GM12875 (cell line): ENCODE measurements at regions not wholly inside any gene's neighbourhood (a gene's known extent, or its start where the extent isn't known, plus 50 kb on each side); places are given as distances from the start of the nearest gene placed in this dataset.

ENCODE experiments used
- H3K4me3 ChIP-seq: one replicate; pipeline ENCODE4 v1.5.1; 2011; ENCODE audit warnings: low read depth, low read length, control low read depth
- TF ChIP-seq, protein P1 (sequence below): IDR thresholded peaks from 2 replicates; pipeline ENCODE4 v1.5.1; 2011; ENCODE audit warnings: low read depth, mild to moderate bottlenecking, control low read depth, inconsistent platforms, low read length, moderate library complexity, borderline replicate concordance; ENCODE audit not compliant: insufficient read depth

DNA sequence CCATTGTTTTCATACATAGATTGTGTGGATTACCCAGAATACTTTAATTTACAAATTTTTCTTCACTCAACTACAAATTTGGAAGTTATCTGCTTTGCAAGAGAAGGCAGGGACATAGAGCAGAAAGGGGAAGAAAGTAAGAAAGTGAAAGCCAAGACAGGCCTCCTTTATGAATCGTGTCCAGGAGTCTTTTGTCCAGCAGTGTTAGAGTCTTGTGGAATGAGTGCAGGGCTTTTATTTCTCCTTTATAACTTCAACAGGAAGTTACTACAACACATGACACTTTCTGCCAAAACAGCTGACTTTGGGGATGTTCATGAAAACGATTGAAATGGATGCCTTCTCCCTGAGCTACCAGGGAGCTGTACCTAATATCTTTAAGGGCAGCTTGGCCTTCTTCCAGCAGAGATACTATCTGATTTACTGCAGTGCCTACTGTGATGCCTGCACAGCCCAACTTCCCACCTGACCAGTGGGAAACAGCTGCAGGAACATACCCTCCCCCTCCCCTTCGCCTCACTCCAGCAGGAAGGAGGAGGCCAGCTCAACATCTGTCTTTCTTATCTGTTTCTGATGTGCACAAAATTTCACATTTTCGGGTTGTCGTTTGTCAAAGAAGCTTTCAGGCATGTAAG, 557.7 kb upstream of the SLIT2 start:
- H3K4me3 ChIP-seq = no peak overlapping the region
- TF ChIP-seq, protein P1, sequence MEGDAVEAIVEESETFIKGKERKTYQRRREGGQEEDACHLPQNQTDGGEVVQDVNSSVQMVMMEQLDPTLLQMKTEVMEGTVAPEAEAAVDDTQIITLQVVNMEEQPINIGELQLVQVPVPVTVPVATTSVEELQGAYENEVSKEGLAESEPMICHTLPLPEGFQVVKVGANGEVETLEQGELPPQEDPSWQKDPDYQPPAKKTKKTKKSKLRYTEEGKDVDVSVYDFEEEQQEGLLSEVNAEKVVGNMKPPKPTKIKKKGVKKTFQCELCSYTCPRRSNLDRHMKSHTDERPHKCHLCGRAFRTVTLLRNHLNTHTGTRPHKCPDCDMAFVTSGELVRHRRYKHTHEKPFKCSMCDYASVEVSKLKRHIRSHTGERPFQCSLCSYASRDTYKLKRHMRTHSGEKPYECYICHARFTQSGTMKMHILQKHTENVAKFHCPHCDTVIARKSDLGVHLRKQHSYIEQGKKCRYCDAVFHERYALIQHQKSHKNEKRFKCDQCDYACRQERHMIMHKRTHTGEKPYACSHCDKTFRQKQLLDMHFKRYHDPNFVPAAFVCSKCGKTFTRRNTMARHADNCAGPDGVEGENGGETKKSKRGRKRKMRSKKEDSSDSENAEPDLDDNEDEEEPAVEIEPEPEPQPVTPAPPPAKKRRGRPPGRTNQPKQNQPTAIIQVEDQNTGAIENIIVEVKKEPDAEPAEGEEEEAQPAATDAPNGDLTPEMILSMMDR = no peak

DNA sequence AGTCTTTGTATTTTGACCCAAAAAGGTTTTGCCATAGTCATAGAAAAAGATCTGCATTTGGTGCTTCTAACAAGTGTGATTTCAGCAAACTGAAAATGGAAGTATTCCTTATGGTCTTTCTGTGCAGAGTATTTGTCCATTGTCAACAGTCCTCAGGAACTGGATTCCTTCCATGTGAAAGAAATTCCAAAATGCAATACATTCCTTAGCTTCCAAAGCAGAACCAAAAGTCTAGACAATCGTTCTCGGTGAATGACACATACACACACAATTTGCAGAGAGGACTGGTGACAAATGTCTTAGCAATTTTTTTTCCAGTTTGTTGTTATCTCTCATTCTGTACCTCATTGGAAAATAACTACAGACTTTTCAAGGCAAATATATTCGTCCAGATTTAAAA, 562.2 kb upstream of the SLIT2 start:
- TF ChIP-seq, protein P1 = no peak
- H3K4me3 ChIP-seq = no peak overlapping the region

DNA sequence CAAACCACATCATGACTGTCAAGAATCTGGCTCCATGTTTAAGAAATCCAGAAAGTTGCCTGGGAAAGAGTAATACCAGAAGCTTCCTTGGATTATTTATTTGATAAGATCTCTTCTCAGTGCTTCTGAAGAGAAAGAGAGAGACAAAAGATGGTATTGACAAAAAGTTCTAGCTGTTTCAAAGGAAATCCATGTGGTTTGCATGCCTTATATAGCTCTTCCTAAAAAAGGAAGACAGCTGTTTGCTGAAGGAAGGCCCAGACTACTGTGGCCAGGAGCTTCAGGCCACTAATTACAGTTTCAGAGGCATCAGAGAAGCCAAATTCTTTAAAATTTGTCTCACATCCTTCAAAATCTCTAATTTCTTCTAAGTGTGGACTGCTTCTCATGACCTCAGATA, 565.2 kb upstream of the SLIT2 start:
- TF ChIP-seq, protein P1 = no peak
- H3K4me3 ChIP-seq = no peak overlapping the region

DNA sequence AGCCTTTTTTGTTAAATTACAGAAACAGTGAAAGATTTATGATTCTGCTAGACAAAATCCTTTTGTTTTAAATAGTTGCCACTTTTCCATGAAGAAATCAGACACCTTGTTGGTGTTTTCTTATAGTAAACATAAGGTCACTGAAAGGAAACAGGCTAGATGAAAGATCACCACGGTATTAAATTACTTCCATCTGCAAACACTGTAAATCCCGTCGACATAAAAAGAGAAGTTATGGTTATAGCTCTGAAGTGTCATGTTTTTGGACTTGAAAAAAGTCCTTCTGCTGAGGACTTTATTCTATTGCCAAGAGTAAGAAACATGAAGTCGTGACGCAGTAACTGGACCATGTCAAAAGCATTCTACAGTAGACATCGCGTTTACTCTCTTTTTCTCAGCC, 567.6 kb upstream of the SLIT2 start:
- H3K4me3 ChIP-seq = no peak overlapping the region
- TF ChIP-seq, protein P1 = no peak

DNA sequence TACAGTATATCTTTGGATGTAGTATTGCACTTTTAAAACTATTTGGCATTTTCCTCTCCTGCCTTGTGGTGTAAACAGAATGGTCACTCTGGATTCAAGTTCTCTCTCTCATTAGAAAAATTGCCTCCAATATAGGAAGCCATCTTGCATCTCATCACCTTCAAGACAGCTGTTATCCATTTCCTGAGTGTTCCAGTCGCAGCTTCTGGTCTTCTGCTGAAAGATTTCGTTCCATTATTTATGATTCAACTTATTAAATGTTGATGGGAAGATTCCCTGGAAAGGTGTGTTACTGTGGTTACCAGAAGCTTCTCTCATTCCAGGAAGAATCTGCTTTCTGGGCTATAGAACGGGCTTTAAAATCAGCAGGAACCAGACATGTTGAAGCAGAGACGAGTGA, 568.3 kb upstream of the SLIT2 start:
- H3K4me3 ChIP-seq = no peak overlapping the region
- TF ChIP-seq, protein P1 = no peak

DNA sequence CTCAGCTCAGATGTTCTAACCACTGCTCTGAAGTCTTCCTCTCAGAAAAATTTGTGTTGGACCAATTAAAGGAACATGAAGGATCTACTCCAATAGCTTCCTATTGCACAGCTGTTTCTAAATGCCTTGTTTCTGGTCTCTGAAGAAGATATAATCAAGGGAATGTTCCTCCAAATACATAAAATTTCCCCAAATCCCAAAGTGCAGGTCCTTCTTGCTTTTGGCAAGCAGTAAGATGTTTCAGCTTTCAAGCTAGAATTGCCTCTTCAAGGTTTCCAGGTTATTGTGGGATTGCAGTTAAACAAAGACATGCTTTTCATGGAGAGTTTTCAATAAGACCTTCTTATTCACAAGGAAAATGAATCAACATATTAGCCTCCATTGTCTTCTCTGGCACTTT, 574.5 kb upstream of the SLIT2 start:
- TF ChIP-seq, protein P1 = no peak
- H3K4me3 ChIP-seq = no peak overlapping the region

DNA sequence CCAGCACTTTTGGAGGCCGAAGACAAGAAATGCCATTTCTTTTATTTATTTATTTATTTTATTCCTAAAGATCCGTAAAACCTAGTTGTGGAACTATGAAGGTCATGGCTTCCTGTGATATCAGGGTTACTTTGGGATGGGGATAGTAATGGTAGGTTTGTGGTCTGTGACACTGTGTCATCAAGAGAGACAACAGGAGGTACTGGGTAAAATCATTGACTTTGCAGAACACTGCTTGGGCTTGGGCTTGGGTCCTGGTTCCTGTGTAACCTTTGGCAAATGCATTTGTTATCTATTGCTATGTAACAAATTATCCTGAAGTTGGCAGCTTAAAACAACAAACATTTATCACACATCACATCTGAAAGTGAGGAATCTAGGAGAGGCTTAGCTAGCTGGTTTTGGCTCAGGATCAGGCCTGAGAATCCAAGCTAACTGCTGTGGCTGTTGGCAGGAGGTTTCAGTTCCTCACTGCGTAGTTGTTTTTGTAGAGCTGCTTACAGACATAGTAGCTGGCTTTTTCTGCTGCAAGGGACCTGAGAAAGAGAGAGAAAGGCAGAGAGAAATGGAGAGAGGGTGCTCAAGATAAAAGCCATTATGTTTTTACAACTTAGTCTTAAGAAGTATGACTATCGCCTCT, 576.4 kb upstream of the SLIT2 start:
- no peak overlapping the region for H3K4me3 ChIP-seq
- TF ChIP-seq, protein P1 = no peak
